GM23338 (cell line): ENCODE measurements at regions not wholly inside any gene's neighbourhood (a gene's known extent, or its start where the extent isn't known, plus 50 kb on each side); places are given as distances from the start of the nearest gene placed in this dataset.

Experiments
- ATAC-seq: fragments of 200-7000 bp; cut with Tn5 transposase; 3 replicates; pipeline ENCODE4 v1.9.1; 2020
- DNase-seq: peaks from one replicate; pipeline ENCODE4 v3.0.0-alpha.2; 2015; ENCODE audit warnings: low spot score
- H2AFZ ChIP-seq: fragments of 200-600 bp; sonication (generic); 2 replicates; pipeline ENCODE4 v1.8.0; 2016; ENCODE audit warnings: antibody characterized with exemption, mild to moderate bottlenecking, moderate library complexity
- H3F3A ChIP-seq: fragments of 200-600 bp; sonication (generic); replicated peaks from 2 replicates; pipeline ENCODE4 v1.8.0; 2017; ENCODE audit warnings: antibody characterized with exemption, mixed run types, low read depth
- H3K27ac ChIP-seq: fragments of 200-600 bp; sonication (generic); 2 replicates; pipeline ENCODE4 v1.6.1; 2016; ENCODE audit warnings: low read depth
- H3K27me3 ChIP-seq: fragments of 200-600 bp; sonication (generic); 2 replicates; pipeline ENCODE4 v1.8.0; 2016; ENCODE audit warnings: mild to moderate bottlenecking, mixed run types, moderate library complexity; ENCODE audit not compliant: insufficient read depth
- H3K36me3 ChIP-seq: fragments of 200-600 bp; sonication (generic); 2 replicates; pipeline ENCODE4 v1.8.0; 2016; ENCODE audit warnings: mild to moderate bottlenecking; ENCODE audit not compliant: insufficient read depth
- H3K4me1 ChIP-seq: fragments of 200-600 bp; sonication (generic); 2 replicates; pipeline ENCODE4 v1.8.0; 2016; ENCODE audit warnings: mild to moderate bottlenecking, moderate library complexity; ENCODE audit not compliant: insufficient read depth
- H3K4me2 ChIP-seq: fragments of 200-600 bp; sonication (generic); 2 replicates; pipeline ENCODE4 v1.7.1; 2017; ENCODE audit warnings: mixed run types
- H3K4me3 ChIP-seq: fragments of 200-600 bp; sonication (generic); 2 replicates; pipeline ENCODE4 v1.6.1; 2016; ENCODE audit warnings: mixed run types
- H3K79me2 ChIP-seq: fragments of 200-600 bp; sonication (generic); replicated peaks from 2 replicates; pipeline ENCODE4 v1.8.0; 2017; ENCODE audit warnings: mild to moderate bottlenecking; ENCODE audit not compliant: insufficient read depth
- H3K9me2 ChIP-seq: fragments of 200-600 bp; sonication (generic); 2 replicates; pipeline ENCODE4 v1.8.0; 2017; ENCODE audit not compliant: insufficient read depth
- H4K20me1 ChIP-seq: fragments of 200-600 bp; sonication (generic); replicated peaks from 2 replicates; pipeline ENCODE4 v1.8.0; 2017; ENCODE audit warnings: mild to moderate bottlenecking; ENCODE audit not compliant: insufficient read depth
- H3K27ac Mint-ChIP-seq: 2 replicates; pipeline ENCODE4 v1.8.0; 2020; ENCODE audit warnings: inconsistent platforms, mild to moderate bottlenecking, moderate library complexity, mixed read lengths
- H3K27me3 Mint-ChIP-seq: 3 replicates; pipeline ENCODE4 v1.8.0; 2022; ENCODE audit warnings: low read depth, mild to moderate bottlenecking, moderate library complexity, mixed read lengths, inconsistent platforms; ENCODE audit not compliant: insufficient read depth, poor library complexity
- H3K36me3 Mint-ChIP-seq: 3 replicates; pipeline ENCODE4 v1.8.0; 2021; ENCODE audit warnings: low read depth, mild to moderate bottlenecking, inconsistent platforms, moderate library complexity, mixed read lengths
- H3K4me1 Mint-ChIP-seq: 3 replicates; pipeline ENCODE4 v1.8.0; 2020; ENCODE audit warnings: mild to moderate bottlenecking, inconsistent platforms, mixed read lengths
- H3K4me3 Mint-ChIP-seq: 3 replicates; pipeline ENCODE4 v1.8.0; 2021; ENCODE audit warnings: moderate library complexity, mild to moderate bottlenecking, inconsistent platforms, mixed read lengths
- H3K9me3 Mint-ChIP-seq: 3 replicates; pipeline ENCODE4 v1.8.0; 2020; ENCODE audit warnings: moderate library complexity, mild to moderate bottlenecking, inconsistent platforms, mixed read lengths
- CREB1 ChIP-seq: fragments of 250-450 bp; sonication (Bioruptor Pico); IDR thresholded peaks from 2 replicates; pipeline ENCODE4 v1.5.0; 2020; ENCODE audit warnings: low read depth, mild to moderate bottlenecking, moderate library complexity
- EZH2 ChIP-seq: fragments of 200-600 bp; sonication (generic); IDR thresholded peaks from one replicate; pipeline ENCODE4 v1.8.0; 2017; ENCODE audit warnings: antibody characterized with exemption, mild to moderate bottlenecking, low read depth; ENCODE audit not compliant: unreplicated experiment
- EZH2phosphoT487 ChIP-seq: fragments of 200-600 bp; sonication (generic); IDR thresholded peaks from one replicate; pipeline ENCODE4 v1.8.1; 2018; ENCODE audit warnings: antibody characterized with exemption; ENCODE audit not compliant: unreplicated experiment
- JUNB ChIP-seq: IDR thresholded peaks from one replicate; pipeline ENCODE4 v1.6.1; 2016; ENCODE audit warnings: antibody characterized with exemption; ENCODE audit not compliant: unreplicated experiment
- NANOG ChIP-seq: IDR thresholded peaks from 2 replicates; pipeline ENCODE4 v1.6.1; 2016; ENCODE audit warnings: antibody characterized with exemption, borderline replicate concordance
- POLR2AphosphoS5 ChIP-seq: IDR thresholded peaks from 2 replicates; pipeline ENCODE4 v1.6.1; 2016; ENCODE audit warnings: antibody characterized with exemption, low read depth
- STAT1 ChIP-seq: IDR thresholded peaks from one replicate; pipeline ENCODE4 v1.6.1; 2016; ENCODE audit warnings: antibody characterized with exemption; ENCODE audit not compliant: unreplicated experiment
- ZNF462 ChIP-seq: fragments of 250-450 bp; sonication (Bioruptor Pico); IDR thresholded peaks from 2 replicates; pipeline ENCODE4 v1.5.0; 2020; ENCODE audit warnings: mild to moderate bottlenecking, moderate library complexity
- TF ChIP-seq, protein P1 (sequence below), 2 experiments: fragments of 200-600 bp in 1 of 2; sonication (generic) in 1 of 2; conservative IDR thresholded peaks; 2 replicates each; pipeline versions ENCODE4 v1.5.1 to v1.6.1; 2016 to 2017; ENCODE audit warnings: antibody characterized with exemption in 2 of 2, low read depth in 2 of 2, mild to moderate bottlenecking in 2 of 2, moderate library complexity in 1 of 2
- TF ChIP-seq, protein P2 (sequence below): IDR thresholded peaks from 2 replicates; pipeline ENCODE4 v1.6.1; 2016; ENCODE audit warnings: antibody characterized with exemption

- peak; percentile 92 for ATAC-seq
- H3K79me2 ChIP-seq, result no peaks in the 10 kb centered on the region
- no peak overlapping the region for H2AFZ ChIP-seq
- H3K27me3 ChIP-seq, result no peaks in the 10 kb centered on the region
- no peak overlapping the region for H3K4me3 Mint-ChIP-seq
- no peak for TF ChIP-seq NANOG
- TF ChIP-seq, protein P1, sequence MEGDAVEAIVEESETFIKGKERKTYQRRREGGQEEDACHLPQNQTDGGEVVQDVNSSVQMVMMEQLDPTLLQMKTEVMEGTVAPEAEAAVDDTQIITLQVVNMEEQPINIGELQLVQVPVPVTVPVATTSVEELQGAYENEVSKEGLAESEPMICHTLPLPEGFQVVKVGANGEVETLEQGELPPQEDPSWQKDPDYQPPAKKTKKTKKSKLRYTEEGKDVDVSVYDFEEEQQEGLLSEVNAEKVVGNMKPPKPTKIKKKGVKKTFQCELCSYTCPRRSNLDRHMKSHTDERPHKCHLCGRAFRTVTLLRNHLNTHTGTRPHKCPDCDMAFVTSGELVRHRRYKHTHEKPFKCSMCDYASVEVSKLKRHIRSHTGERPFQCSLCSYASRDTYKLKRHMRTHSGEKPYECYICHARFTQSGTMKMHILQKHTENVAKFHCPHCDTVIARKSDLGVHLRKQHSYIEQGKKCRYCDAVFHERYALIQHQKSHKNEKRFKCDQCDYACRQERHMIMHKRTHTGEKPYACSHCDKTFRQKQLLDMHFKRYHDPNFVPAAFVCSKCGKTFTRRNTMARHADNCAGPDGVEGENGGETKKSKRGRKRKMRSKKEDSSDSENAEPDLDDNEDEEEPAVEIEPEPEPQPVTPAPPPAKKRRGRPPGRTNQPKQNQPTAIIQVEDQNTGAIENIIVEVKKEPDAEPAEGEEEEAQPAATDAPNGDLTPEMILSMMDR (conservative IDR thresholded peaks at IDR 0.05; ENCODE audit: low read depth in 2 of 2), result peak; percentile 47 to 63
- H3K36me3 ChIP-seq, result no peaks in the 10 kb centered on the region
- no peak overlapping the region for H3K4me3 ChIP-seq
- H3K9me3 Mint-ChIP-seq, result 0 out of 3 replicates have a peak, but pooled peaks cover 2% of the 10 kb centered on the region
- no peaks in the 10 kb centered on the region for H3K36me3 Mint-ChIP-seq
- no peak overlapping the region for H3K4me2 ChIP-seq
- H3F3A ChIP-seq, result no peaks in the 10 kb centered on the region
- no peak overlapping the region for H3K27ac ChIP-seq
- peaks cover 4% of the 10 kb centered on the region; the same call in 2 of the 3 replicates for H3K4me1 Mint-ChIP-seq
- H3K27me3 Mint-ChIP-seq, result no peaks in the 10 kb centered on the region
- H3K27ac Mint-ChIP-seq, result no peak overlapping the region
- H4K20me1 ChIP-seq, result no peaks in the 10 kb centered on the region
- no peaks in the 10 kb centered on the region; the same call in 1 of the 2 replicates for H3K4me1 ChIP-seq
- peak; percentile 80 for DNase-seq
- no peaks in the 10 kb centered on the region for H3K9me2 ChIP-seq
Observed at GRCh38 chr13:54162069-54162468, 1133.5 kb downstream of the OLFM4 start.

DNA sequence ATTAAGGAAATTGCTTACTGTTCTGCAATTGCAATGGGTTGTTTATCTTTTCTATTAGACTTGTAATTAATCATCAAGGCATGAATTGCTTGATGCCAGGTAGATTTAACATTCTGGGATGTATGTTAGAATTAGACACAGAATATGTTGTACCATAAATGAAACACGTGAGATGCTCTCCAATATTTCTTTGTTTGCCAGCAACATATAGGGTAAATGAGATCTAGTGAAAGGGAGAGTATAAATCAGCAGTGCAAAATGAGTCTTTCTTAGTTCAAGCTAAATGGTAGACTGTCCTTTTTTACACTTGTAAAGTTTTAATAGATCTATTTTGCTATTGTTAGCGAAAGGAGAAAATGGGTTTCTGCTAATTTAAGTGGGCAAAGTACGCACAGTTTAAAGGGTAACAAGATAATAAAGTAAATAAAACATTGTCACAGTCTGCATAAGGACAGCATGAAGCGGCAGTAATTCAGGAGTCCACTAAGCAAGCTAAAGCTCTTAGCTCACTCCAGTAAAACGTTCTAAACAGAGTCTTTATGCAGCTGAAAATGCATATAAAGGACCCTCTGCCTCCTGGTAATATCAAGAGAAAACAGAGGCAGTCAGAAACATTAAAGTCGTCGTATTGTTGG is 1137.1 kb downstream of the OLFM4 start:
- peaks cover 8% of the 10 kb centered on the region; the same call in 2 of the 3 replicates for H3K4me1 Mint-ChIP-seq
- no peaks in the 10 kb centered on the region for H3K27me3 ChIP-seq
- peak overlapping the region; percentile 9; the same call in 1 of the 2 replicates for H2AFZ ChIP-seq
- no peaks in the 10 kb centered on the region for H3K9me3 Mint-ChIP-seq
- no peak for ATAC-seq
- H3K36me3 Mint-ChIP-seq, result no peaks in the 10 kb centered on the region
- no peaks in the 10 kb centered on the region for H4K20me1 ChIP-seq
- H3K4me3 ChIP-seq, result no peak overlapping the region
- no peak overlapping the region for H3K27ac ChIP-seq
- no peaks in the 10 kb centered on the region for H3F3A ChIP-seq
- no peaks in the 10 kb centered on the region for H3K79me2 ChIP-seq
- H3K9me2 ChIP-seq, result no peaks in the 10 kb centered on the region
- no peaks in the 10 kb centered on the region for H3K36me3 ChIP-seq
- H3K27me3 Mint-ChIP-seq, result peaks cover 1% of the 10 kb centered on the region
- no peak overlapping the region for H3K4me2 ChIP-seq
- no peak overlapping the region for H3K4me3 Mint-ChIP-seq
- H3K4me1 ChIP-seq, result no peaks in the 10 kb centered on the region; the same call in 1 of the 2 replicates
- DNase-seq, result no peak
- H3K27ac Mint-ChIP-seq, result no peak overlapping the region
- TF ChIP-seq, protein P2, sequence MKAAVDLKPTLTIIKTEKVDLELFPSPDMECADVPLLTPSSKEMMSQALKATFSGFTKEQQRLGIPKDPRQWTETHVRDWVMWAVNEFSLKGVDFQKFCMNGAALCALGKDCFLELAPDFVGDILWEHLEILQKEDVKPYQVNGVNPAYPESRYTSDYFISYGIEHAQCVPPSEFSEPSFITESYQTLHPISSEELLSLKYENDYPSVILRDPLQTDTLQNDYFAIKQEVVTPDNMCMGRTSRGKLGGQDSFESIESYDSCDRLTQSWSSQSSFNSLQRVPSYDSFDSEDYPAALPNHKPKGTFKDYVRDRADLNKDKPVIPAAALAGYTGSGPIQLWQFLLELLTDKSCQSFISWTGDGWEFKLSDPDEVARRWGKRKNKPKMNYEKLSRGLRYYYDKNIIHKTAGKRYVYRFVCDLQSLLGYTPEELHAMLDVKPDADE, result no peak
- TF ChIP-seq, protein P1 (conservative IDR thresholded peaks at IDR 0.05; ENCODE audit: low read depth in 2 of 2), result no peak
- no peak for TF ChIP-seq EZH2
- no peak for TF ChIP-seq CREB1 (CRISPR knock-in tag)
- no peak for TF ChIP-seq JUNB
- TF ChIP-seq EZH2phosphoT487, result no peak
- TF ChIP-seq STAT1, result no peak
- no peak for TF ChIP-seq ZNF462 (CRISPR knock-in tag)
- no peak for TF ChIP-seq POLR2AphosphoS5
